ENCODE measurements at regions not wholly inside any gene's neighbourhood (a gene's known extent, or its start where the extent isn't known, plus 50 kb on each side); places are given as distances from the start of the nearest gene placed in this dataset.

DNA sequence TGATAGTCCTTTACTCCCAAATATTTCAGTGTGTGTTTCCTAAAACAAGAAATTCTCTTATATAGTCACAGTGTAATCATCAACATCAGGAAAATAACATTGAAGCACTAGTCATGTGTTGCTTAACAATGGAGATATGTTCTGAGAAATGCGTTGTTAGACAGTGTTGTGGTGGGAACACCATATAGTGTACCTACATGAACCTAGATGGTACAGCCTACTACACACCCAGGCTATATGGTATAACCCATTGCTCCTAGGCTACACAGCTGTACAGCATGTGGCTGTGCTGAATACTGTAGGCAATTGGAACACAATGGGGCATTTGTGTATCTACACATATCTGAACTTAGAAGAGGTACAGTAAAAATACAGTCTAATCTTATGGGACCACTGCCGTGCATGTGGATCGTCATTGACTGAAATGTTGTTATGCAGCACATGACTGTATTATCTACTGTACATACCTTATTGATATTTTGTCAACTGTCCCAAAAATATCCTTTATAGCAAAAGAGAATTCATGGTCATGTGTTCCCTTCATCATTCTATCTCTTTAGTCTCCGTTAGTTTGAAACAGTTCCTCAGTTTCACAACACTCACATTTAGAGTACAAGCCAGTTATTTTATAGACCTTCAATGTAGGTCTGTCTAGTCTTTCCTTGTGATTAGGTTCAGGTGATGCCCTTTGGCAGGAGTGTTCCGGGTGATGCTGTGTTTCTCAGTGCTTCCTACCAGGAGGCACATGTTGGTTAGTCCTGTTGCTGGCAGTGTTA, 109.7 kb downstream of the SLC25A47 start:
- H2AFZ ChIP-seq (ENCODE audit: low read length): no peak overlapping the region
- H2BK5ac ChIP-seq (ENCODE audit: low read length): no peak overlapping the region
- no peak overlapping the region for H3K4me2 ChIP-seq (ENCODE audit: insufficient read depth, low read length, poor library complexity, severe bottlenecking)
- H2BK12ac ChIP-seq (ENCODE audit: low read length): no peak overlapping the region
- no peak overlapping the region for H4K8ac ChIP-seq (ENCODE audit: low read depth, low read length)
- H3K27me3 ChIP-seq (ENCODE audit: control insufficient read depth in 3 of 3, insufficient read depth in 3 of 3, low read depth in 1 of 3, low read length in 3 of 3): no peaks in the 10 kb centered on the region
- H3K4me1 ChIP-seq (ENCODE audit: control insufficient read depth in 2 of 2, insufficient read depth in 1 of 2, low read depth in 1 of 2, low read length in 2 of 2): peaks cover 9 to 11% of the 10 kb centered on the region in 2 donors
- H4K91ac ChIP-seq (ENCODE audit: low read depth, low read length, poor library complexity): no peak overlapping the region
- no peak overlapping the region for H3K23ac ChIP-seq (ENCODE audit: low read depth, low read length, poor library complexity)
- H3K9me3 ChIP-seq (replicated peaks in 1 of 2; ENCODE audit: control insufficient read depth in 2 of 2, insufficient read depth in 1 of 2, low read depth in 1 of 2, low read length in 2 of 2): no peaks in the 10 kb centered on the region
- H3K9ac ChIP-seq (ENCODE audit: low read depth, low read length, poor library complexity): no peak overlapping the region
- H3K4me3 ChIP-seq (ENCODE audit: low read length in 2 of 2): no peak overlapping the region
- no peak overlapping the region for H3K18ac ChIP-seq (ENCODE audit: low read length)
- no peak overlapping the region for H2BK120ac ChIP-seq (ENCODE audit: low read depth, low read length)
- H3K14ac ChIP-seq (ENCODE audit: low read length): no peak overlapping the region
- no peak overlapping the region for H2BK15ac ChIP-seq (ENCODE audit: low read length)
- DNase-seq (ENCODE audit: low spot score): no peak
- peaks cover 3% of the 10 kb centered on the region for H3K79me1 ChIP-seq (ENCODE audit: low read depth, low read length)
- no peak overlapping the region for H2AK5ac ChIP-seq (ENCODE audit: low read depth, low read length)
- WGBS, 2 donors (ENCODE audit: extremely low coverage in 2 of 2, insufficient read length in 2 of 2, insufficient replicate concordance in 1 of 2): no CpG with 5 or more reads among the region's 5 CpGs
- no peaks in the 10 kb centered on the region for H3K36me3 ChIP-seq (replicated peaks in 1 of 2; ENCODE audit: control insufficient read depth in 2 of 2, insufficient read depth in 2 of 2, low read length in 2 of 2)
- no peak overlapping the region for H3K4ac ChIP-seq (ENCODE audit: low read length)
- H3K27ac ChIP-seq (replicated peaks; ENCODE audit: low read length): no peak overlapping the region

DNA sequence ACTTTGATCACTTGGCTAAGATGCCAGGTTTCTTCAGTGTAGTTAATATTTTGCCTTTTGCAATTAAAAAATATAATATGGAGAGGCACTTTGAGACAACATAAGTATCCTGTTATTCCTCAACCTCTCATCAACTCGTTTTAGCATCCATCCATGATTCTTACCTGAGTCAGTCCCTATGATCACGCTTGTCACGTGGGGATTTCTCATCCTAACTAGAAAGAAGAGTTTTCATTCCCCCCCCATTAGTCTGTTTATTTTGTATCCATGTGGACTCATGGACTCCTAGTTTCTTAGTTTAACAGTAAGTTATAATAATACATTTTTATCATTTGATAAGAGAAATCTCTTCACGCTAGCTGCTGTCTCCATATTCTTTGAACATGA, 110.3 kb downstream of the SLC25A47 start:
- no CpG with 5 or more reads among the region's 4 CpGs for WGBS, 2 donors (ENCODE audit: extremely low coverage in 2 of 2, insufficient read length in 2 of 2, insufficient replicate concordance in 1 of 2)
- H2BK15ac ChIP-seq (ENCODE audit: low read length): no peak overlapping the region
- no peak overlapping the region for H2BK5ac ChIP-seq (ENCODE audit: low read length)
- no peaks in the 10 kb centered on the region for H3K27me3 ChIP-seq (ENCODE audit: control insufficient read depth in 3 of 3, insufficient read depth in 3 of 3, low read depth in 1 of 3, low read length in 3 of 3)
- no peak overlapping the region for H3K4ac ChIP-seq (ENCODE audit: low read length)
- no peaks in the 10 kb centered on the region for H3K36me3 ChIP-seq (replicated peaks in 1 of 2; ENCODE audit: control insufficient read depth in 2 of 2, insufficient read depth in 2 of 2, low read length in 2 of 2)
- H3K9ac ChIP-seq (ENCODE audit: low read depth, low read length, poor library complexity): no peak overlapping the region
- H3K4me1 ChIP-seq (ENCODE audit: control insufficient read depth in 2 of 2, insufficient read depth in 1 of 2, low read depth in 1 of 2, low read length in 2 of 2): peaks cover 10 to 15% of the 10 kb centered on the region in 2 donors
- H3K9me3 ChIP-seq (replicated peaks in 1 of 2; ENCODE audit: control insufficient read depth in 2 of 2, insufficient read depth in 1 of 2, low read depth in 1 of 2, low read length in 2 of 2): no peaks in the 10 kb centered on the region
- no peak for DNase-seq (ENCODE audit: low spot score)
- no peak overlapping the region for H2AK5ac ChIP-seq (ENCODE audit: low read depth, low read length)
- no peak overlapping the region for H2BK12ac ChIP-seq (ENCODE audit: low read length)
- H2BK120ac ChIP-seq (ENCODE audit: low read depth, low read length): no peak overlapping the region
- H3K23ac ChIP-seq (ENCODE audit: low read depth, low read length, poor library complexity): no peak overlapping the region
- no peak overlapping the region for H3K4me3 ChIP-seq (ENCODE audit: low read length in 2 of 2)
- no peak overlapping the region for H2AFZ ChIP-seq (ENCODE audit: low read length)
- no peak overlapping the region for H3K14ac ChIP-seq (ENCODE audit: low read length)
- no peak overlapping the region for H4K91ac ChIP-seq (ENCODE audit: low read depth, low read length, poor library complexity)
- H3K4me2 ChIP-seq (ENCODE audit: insufficient read depth, low read length, poor library complexity, severe bottlenecking): no peak overlapping the region
- no peak overlapping the region for H3K18ac ChIP-seq (ENCODE audit: low read length)
- no peak overlapping the region for H3K27ac ChIP-seq (replicated peaks; ENCODE audit: low read length)
- H3K79me1 ChIP-seq (ENCODE audit: low read depth, low read length): no peaks in the 10 kb centered on the region
- no peak overlapping the region for H4K8ac ChIP-seq (ENCODE audit: low read depth, low read length)

DNA sequence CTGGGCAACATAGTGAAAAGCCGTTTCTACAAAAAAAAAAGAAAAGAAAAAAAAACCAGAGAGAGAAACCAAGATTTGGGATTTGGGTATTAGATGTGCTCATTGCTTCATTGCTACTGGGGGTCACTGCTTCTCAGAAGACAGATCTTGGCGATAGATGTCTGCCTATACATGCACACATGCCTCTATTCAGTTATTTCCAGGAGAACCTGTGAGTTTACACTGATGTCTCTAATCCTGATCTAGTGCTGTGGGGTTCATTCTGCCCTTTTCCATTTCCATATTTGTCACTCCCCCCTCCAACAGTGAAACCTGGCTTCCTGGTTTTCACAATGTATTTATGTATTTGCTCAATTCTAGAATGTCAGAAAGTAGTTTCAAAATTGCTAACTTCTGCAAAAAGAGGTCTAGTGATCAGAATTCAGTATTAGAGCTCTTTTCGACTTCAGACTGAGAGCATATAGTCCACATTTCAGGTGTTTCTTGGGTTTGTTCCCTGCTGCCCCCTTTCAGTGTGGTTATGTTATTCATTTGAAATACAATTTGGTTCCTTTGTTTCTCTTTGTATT, 111.0 kb downstream of the SLC25A47 start:
- no peak overlapping the region for H3K4ac ChIP-seq (ENCODE audit: low read length)
- no peak overlapping the region for H3K23ac ChIP-seq (ENCODE audit: low read depth, low read length, poor library complexity)
- no peaks in the 10 kb centered on the region for H3K79me1 ChIP-seq (ENCODE audit: low read depth, low read length)
- H3K18ac ChIP-seq (ENCODE audit: low read length): no peak overlapping the region
- H3K27me3 ChIP-seq (ENCODE audit: control insufficient read depth in 3 of 3, insufficient read depth in 3 of 3, low read depth in 1 of 3, low read length in 3 of 3): no peaks in the 10 kb centered on the region
- H3K9ac ChIP-seq (ENCODE audit: low read depth, low read length, poor library complexity): no peak overlapping the region
- no peaks in the 10 kb centered on the region for H3K36me3 ChIP-seq (replicated peaks in 1 of 2; ENCODE audit: control insufficient read depth in 2 of 2, insufficient read depth in 2 of 2, low read length in 2 of 2)
- no peak overlapping the region for H2BK120ac ChIP-seq (ENCODE audit: low read depth, low read length)
- no peak overlapping the region for H3K4me3 ChIP-seq (ENCODE audit: low read length in 2 of 2)
- H2BK5ac ChIP-seq (ENCODE audit: low read length): no peak overlapping the region
- H2BK12ac ChIP-seq (ENCODE audit: low read length): no peak overlapping the region
- no peak for DNase-seq (ENCODE audit: low spot score)
- H4K8ac ChIP-seq (ENCODE audit: low read depth, low read length): no peak overlapping the region
- no peak overlapping the region for H2BK15ac ChIP-seq (ENCODE audit: low read length)
- no peak overlapping the region for H4K91ac ChIP-seq (ENCODE audit: low read depth, low read length, poor library complexity)
- H3K4me1 ChIP-seq (ENCODE audit: control insufficient read depth in 2 of 2, insufficient read depth in 1 of 2, low read depth in 1 of 2, low read length in 2 of 2): peaks cover 10 to 16% of the 10 kb centered on the region in 2 donors
- WGBS, 2 donors (ENCODE audit: extremely low coverage in 2 of 2, insufficient read length in 2 of 2, insufficient replicate concordance in 1 of 2): no CpG with 5 or more reads among the region's 3 CpGs
- H3K27ac ChIP-seq (replicated peaks; ENCODE audit: low read length): no peak overlapping the region
- no peak overlapping the region for H3K4me2 ChIP-seq (ENCODE audit: insufficient read depth, low read length, poor library complexity, severe bottlenecking)
- no peak overlapping the region for H3K14ac ChIP-seq (ENCODE audit: low read length)
- no peak overlapping the region for H2AFZ ChIP-seq (ENCODE audit: low read length)
- no peaks in the 10 kb centered on the region for H3K9me3 ChIP-seq (replicated peaks in 1 of 2; ENCODE audit: control insufficient read depth in 2 of 2, insufficient read depth in 1 of 2, low read depth in 1 of 2, low read length in 2 of 2)
- H2AK5ac ChIP-seq (ENCODE audit: low read depth, low read length): no peak overlapping the region

DNA sequence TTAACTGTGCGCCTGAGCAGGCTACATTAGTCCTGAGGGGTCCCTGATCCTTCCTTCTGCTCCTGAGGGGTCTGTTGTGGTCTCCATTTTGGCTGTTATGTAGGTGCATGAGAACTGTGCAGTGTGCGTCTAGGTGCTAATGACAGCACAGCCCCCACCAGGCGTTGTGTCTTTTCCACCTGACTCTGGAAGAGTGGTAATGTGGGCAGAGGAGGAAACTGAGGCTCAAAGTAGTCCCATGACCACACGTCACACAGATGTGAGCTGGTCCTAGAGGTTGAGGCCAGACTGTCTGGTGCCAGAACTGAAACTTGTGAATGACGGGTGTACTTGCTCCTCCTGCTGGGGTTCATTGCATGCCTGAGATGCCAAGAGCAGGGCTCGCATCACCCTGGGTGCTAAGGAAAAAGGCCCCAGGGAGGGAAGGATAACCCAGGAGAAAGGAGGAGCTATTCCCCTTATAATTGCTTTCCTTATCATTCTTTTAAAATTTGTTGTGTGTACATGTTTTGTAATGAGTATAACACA, 111.8 kb downstream of the SLC25A47 start:
- no peak overlapping the region for H3K4ac ChIP-seq (ENCODE audit: low read length)
- no peak overlapping the region for H4K91ac ChIP-seq (ENCODE audit: low read depth, low read length, poor library complexity)
- H2AFZ ChIP-seq (ENCODE audit: low read length): no peak overlapping the region
- no peak overlapping the region for H3K4me3 ChIP-seq (ENCODE audit: low read length in 2 of 2)
- no peak overlapping the region for H3K27ac ChIP-seq (replicated peaks; ENCODE audit: low read length)
- no peaks in the 10 kb centered on the region for H3K27me3 ChIP-seq (ENCODE audit: control insufficient read depth in 3 of 3, insufficient read depth in 3 of 3, low read depth in 1 of 3, low read length in 3 of 3)
- H3K36me3 ChIP-seq (replicated peaks in 1 of 2; ENCODE audit: control insufficient read depth in 2 of 2, insufficient read depth in 2 of 2, low read length in 2 of 2): no peaks in the 10 kb centered on the region
- H2BK12ac ChIP-seq (ENCODE audit: low read length): no peak overlapping the region
- peaks cover 13 to 23% of the 10 kb centered on the region in 2 donors for H3K4me1 ChIP-seq (ENCODE audit: control insufficient read depth in 2 of 2, insufficient read depth in 1 of 2, low read depth in 1 of 2, low read length in 2 of 2)
- no peaks in the 10 kb centered on the region for H3K79me1 ChIP-seq (ENCODE audit: low read depth, low read length)
- H3K9me3 ChIP-seq (replicated peaks in 1 of 2; ENCODE audit: control insufficient read depth in 2 of 2, insufficient read depth in 1 of 2, low read depth in 1 of 2, low read length in 2 of 2): no peaks in the 10 kb centered on the region
- H3K14ac ChIP-seq (ENCODE audit: low read length): no peak overlapping the region
- H2BK15ac ChIP-seq (ENCODE audit: low read length): no peak overlapping the region
- no peak for DNase-seq (ENCODE audit: low spot score)
- no peak overlapping the region for H2BK120ac ChIP-seq (ENCODE audit: low read depth, low read length)
- WGBS, 2 donors (ENCODE audit: extremely low coverage in 2 of 2, insufficient read length in 2 of 2, insufficient replicate concordance in 1 of 2): no CpG with 5 or more reads among the region's 6 CpGs
- H3K9ac ChIP-seq (ENCODE audit: low read depth, low read length, poor library complexity): no peak overlapping the region
- no peak overlapping the region for H4K8ac ChIP-seq (ENCODE audit: low read depth, low read length)
- no peak overlapping the region for H2BK5ac ChIP-seq (ENCODE audit: low read length)
- no peak overlapping the region for H3K23ac ChIP-seq (ENCODE audit: low read depth, low read length, poor library complexity)
- no peak overlapping the region for H3K4me2 ChIP-seq (ENCODE audit: insufficient read depth, low read length, poor library complexity, severe bottlenecking)
- peak overlapping the region; percentile 0 for H3K18ac ChIP-seq (ENCODE audit: low read length)
- no peak overlapping the region for H2AK5ac ChIP-seq (ENCODE audit: low read depth, low read length)

All from neuronal stem cell (in vitro differentiated cells).